Mucosa of descending colon (tissue), 3 donors: ENCODE measurements at regions not wholly inside any gene's neighbourhood (a gene's known extent, or its start where the extent isn't known, plus 50 kb on each side); places are given as distances from the start of the nearest gene placed in this dataset.
A peak's percentile ranks its signal among the peaks of the same experiment; 100 is the strongest.

Source experiments
- ATAC-seq: fragments of 200-7000 bp; cut with Tn5 transposase; one replicate; pipeline ENCODE4 v1.9.1; 2020; ENCODE audit warnings: mild to moderate bottlenecking, moderate library complexity
- DNase-seq, 3 donors: peaks; one replicate each; pipeline ENCODE4 v3.0.0-alpha.2; 2020
- H3K36me3 ChIP-seq: fragments of 200-600 bp; one replicate; pipeline ENCODE4 v1.8.0; 2021; ENCODE audit warnings: low read depth, mild to moderate bottlenecking
- H3K4me1 ChIP-seq: fragments of 200-600 bp; one replicate; pipeline ENCODE4 v1.8.0; 2021; ENCODE audit warnings: low read depth, mild to moderate bottlenecking
- H3K4me3 ChIP-seq: fragments of 200-600 bp; one replicate; pipeline ENCODE4 v1.8.0; 2021; ENCODE audit warnings: mild to moderate bottlenecking
- H3K9me3 ChIP-seq: fragments of 200-600 bp; one replicate; pipeline ENCODE4 v1.8.0; 2021; ENCODE audit warnings: mild to moderate bottlenecking
- CTCF ChIP-seq: fragments of 200-600 bp; IDR thresholded peaks from one replicate; pipeline ENCODE4 v1.8.0; 2022; ENCODE audit warnings: antibody characterized with exemption, mild to moderate bottlenecking
- intact Hi-C, 2 donors: fragments of 100-400 bp; cut with DNase I in 1 of 2; cut with micrococcal nuclease in 1 of 2; formaldehyde crosslinking; loops; one replicate each; pipeline versions ENCODE4 v1.11.0 to v1.11.1; 2022; cut with DNase I, micrococcal nuclease
- donor health status: DM: no; HTN: no; CAD: no; lungs with moderate emphysema.
- donor health status: DM: no; HTN: no; CAD: no.
- donor health status: DM: no; HTN: yes; CAD: no.

- Histone ChIP-seq H3K4me3 (no peak overlapping the region), H3K9me3 (no peaks in the 10 kb centered on the region), H3K36me3 (no peaks in the 10 kb centered on the region), H3K4me1 (peaks cover 2% of the 10 kb centered on the region)
- intact Hi-C loops: no loop called here
- ATAC-seq (no peak), DNase-seq (no peak)
- TF ChIP-seq CTCF: no peak
Observed at GRCh38 chrX:45747905-45748304, 547.2 kb upstream of the DIPK2B start.

- intact Hi-C loops: no loop called here
- no peak for TF ChIP-seq CTCF
- H3K4me3 ChIP-seq: no peak overlapping the region
- H3K9me3 ChIP-seq: no peaks in the 10 kb centered on the region
- H3K36me3 ChIP-seq: no peaks in the 10 kb centered on the region
- no peak for DNase-seq
- no peaks in the 10 kb centered on the region for H3K4me1 ChIP-seq
- ATAC-seq: no peak
Observed at GRCh38 chrX:45745479-45745878, 544.8 kb upstream of the DIPK2B start.

GRCh38 chrX:45743906-45744625 lies 543.4 kb upstream of the DIPK2B start:
- no peak for ATAC-seq
- no peaks in the 10 kb centered on the region for H3K36me3 ChIP-seq
- no peak for TF ChIP-seq CTCF

GRCh38 chrX:45743081-45743533 lies 542.4 kb upstream of the DIPK2B start:
- TF ChIP-seq CTCF: no peak
- intact Hi-C loops: no loop called here
- no peak overlapping the region for H3K4me3 ChIP-seq
- H3K9me3 ChIP-seq: no peaks in the 10 kb centered on the region
- H3K36me3 ChIP-seq: no peaks in the 10 kb centered on the region
- no peaks in the 10 kb centered on the region for H3K4me1 ChIP-seq
- ATAC-seq (peak; percentile 46), DNase-seq (no peak)

More at GRCh38 chrX:45743906-45744625, 543.4 kb upstream of the DIPK2B start:
- H3K4me3 ChIP-seq: no peak overlapping the region
- no peaks in the 10 kb centered on the region for H3K9me3 ChIP-seq
- intact Hi-C loops: no loop called here
- DNase-seq: no peak
- no peaks in the 10 kb centered on the region for H3K4me1 ChIP-seq

- ATAC-seq (no peak), DNase-seq (no peak)
- H3K4me1 ChIP-seq: no peaks in the 10 kb centered on the region
- no peak overlapping the region for H3K4me3 ChIP-seq
- intact Hi-C loops: no loop called here
- TF ChIP-seq CTCF: no peak
- H3K36me3 ChIP-seq: no peaks in the 10 kb centered on the region
- no peaks in the 10 kb centered on the region for H3K9me3 ChIP-seq
Observed at GRCh38 chrX:45740291-45740690, 539.6 kb upstream of the DIPK2B start.

GRCh38 chrX:45735571-45735970 lies 534.9 kb upstream of the DIPK2B start:
- intact Hi-C loops: no loop called here
- DNase-seq (no peak), ATAC-seq (no peak)
- TF ChIP-seq CTCF: no peak
- Histone ChIP-seq H3K4me3 (no peak overlapping the region), H3K36me3 (no peaks in the 10 kb centered on the region), H3K4me1 (no peaks in the 10 kb centered on the region), H3K9me3 (no peaks in the 10 kb centered on the region)
